ENCODE measurements at regions not wholly inside any gene's neighbourhood (a gene's known extent, or its start where the extent isn't known, plus 50 kb on each side); places are given as distances from the start of the nearest gene placed in this dataset.

- TF ChIP-seq, protein P1, sequence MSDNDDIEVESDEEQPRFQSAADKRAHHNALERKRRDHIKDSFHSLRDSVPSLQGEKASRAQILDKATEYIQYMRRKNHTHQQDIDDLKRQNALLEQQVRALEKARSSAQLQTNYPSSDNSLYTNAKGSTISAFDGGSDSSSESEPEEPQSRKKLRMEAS (CRISPR knock-in tag; IDR thresholded peaks at IDR 0.05): no peak
- TF ChIP-seq, protein P2, sequence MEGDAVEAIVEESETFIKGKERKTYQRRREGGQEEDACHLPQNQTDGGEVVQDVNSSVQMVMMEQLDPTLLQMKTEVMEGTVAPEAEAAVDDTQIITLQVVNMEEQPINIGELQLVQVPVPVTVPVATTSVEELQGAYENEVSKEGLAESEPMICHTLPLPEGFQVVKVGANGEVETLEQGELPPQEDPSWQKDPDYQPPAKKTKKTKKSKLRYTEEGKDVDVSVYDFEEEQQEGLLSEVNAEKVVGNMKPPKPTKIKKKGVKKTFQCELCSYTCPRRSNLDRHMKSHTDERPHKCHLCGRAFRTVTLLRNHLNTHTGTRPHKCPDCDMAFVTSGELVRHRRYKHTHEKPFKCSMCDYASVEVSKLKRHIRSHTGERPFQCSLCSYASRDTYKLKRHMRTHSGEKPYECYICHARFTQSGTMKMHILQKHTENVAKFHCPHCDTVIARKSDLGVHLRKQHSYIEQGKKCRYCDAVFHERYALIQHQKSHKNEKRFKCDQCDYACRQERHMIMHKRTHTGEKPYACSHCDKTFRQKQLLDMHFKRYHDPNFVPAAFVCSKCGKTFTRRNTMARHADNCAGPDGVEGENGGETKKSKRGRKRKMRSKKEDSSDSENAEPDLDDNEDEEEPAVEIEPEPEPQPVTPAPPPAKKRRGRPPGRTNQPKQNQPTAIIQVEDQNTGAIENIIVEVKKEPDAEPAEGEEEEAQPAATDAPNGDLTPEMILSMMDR (IDR thresholded peaks at IDR 0.05): no peak
- TF ChIP-seq AFF4 (CRISPR knock-in tag; IDR thresholded peaks at IDR 0.05; ENCODE audit: borderline replicate concordance) (no peak), TEAD4 (CRISPR knock-in tag; IDR thresholded peaks at IDR 0.05) (no peak), E2F5 (CRISPR knock-in tag; IDR thresholded peaks at IDR 0.05) (no peak), NFYB (CRISPR knock-in tag; conservative IDR thresholded peaks at IDR 0.05; ENCODE audit: low read depth) (no peak), ZNF138 (CRISPR knock-in tag; conservative IDR thresholded peaks at IDR 0.05) (no peak), ZNF281 (CRISPR knock-in tag; IDR thresholded peaks at IDR 0.05) (no peak), FOXP4 (CRISPR knock-in tag; IDR thresholded peaks at IDR 0.05) (no peak), E2F1 (CRISPR knock-in tag; IDR thresholded peaks at IDR 0.05) (no peak)
- TF ChIP-seq, protein P3, sequence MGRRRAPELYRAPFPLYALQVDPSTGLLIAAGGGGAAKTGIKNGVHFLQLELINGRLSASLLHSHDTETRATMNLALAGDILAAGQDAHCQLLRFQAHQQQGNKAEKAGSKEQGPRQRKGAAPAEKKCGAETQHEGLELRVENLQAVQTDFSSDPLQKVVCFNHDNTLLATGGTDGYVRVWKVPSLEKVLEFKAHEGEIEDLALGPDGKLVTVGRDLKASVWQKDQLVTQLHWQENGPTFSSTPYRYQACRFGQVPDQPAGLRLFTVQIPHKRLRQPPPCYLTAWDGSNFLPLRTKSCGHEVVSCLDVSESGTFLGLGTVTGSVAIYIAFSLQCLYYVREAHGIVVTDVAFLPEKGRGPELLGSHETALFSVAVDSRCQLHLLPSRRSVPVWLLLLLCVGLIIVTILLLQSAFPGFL (CRISPR knock-in tag; IDR thresholded peaks at IDR 0.05; ENCODE audit: borderline replicate concordance): no peak
- TF ChIP-seq, protein P4, sequence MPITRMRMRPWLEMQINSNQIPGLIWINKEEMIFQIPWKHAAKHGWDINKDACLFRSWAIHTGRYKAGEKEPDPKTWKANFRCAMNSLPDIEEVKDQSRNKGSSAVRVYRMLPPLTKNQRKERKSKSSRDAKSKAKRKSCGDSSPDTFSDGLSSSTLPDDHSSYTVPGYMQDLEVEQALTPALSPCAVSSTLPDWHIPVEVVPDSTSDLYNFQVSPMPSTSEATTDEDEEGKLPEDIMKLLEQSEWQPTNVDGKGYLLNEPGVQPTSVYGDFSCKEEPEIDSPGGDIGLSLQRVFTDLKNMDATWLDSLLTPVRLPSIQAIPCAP (CRISPR knock-in tag; IDR thresholded peaks at IDR 0.05): no peak
- TF ChIP-seq, protein P5, sequence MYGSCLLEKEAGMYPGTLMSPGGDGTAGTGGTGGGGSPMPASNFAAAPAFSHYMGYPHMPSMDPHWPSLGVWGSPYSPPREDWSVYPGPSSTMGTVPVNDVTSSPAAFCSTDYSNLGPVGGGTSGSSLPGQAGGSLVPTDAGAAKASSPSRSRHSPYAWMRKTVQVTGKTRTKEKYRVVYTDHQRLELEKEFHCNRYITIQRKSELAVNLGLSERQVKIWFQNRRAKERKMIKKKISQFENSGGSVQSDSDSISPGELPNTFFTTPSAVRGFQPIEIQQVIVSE (CRISPR knock-in tag; IDR thresholded peaks at IDR 0.05; ENCODE audit: borderline replicate concordance): no peak
Observed at GRCh38 chr5:91946870-91947269, 563.8 kb upstream of the ARRDC3 start.
